ENCODE measurements at regions not wholly inside any gene's neighbourhood (a gene's known extent, or its start where the extent isn't known, plus 50 kb on each side); places are given as distances from the start of the nearest gene placed in this dataset.

- ATAC-seq (no peak), DNase-seq (ENCODE audit: low read depth, low spot score) (no peak)
- Histone ChIP-seq H3K9ac (ENCODE audit: low read length) (no peak overlapping the region), H3K36me3 (ENCODE audit: control insufficient read depth in 1 of 2, insufficient read depth in 2 of 2, low read length in 2 of 2) (no peaks in the 10 kb centered on the region), H4K20me1 (ENCODE audit: insufficient read depth) (no peaks in the 10 kb centered on the region), H3K4me3 (replicated peaks in 1 of 2; ENCODE audit: low read depth in 1 of 2, low read length in 2 of 2) (no peak overlapping the region), H3K79me2 (ENCODE audit: insufficient read depth, low read length) (no peaks in the 10 kb centered on the region), H3K4me1 (ENCODE audit: control insufficient read depth in 1 of 2, insufficient read depth in 2 of 2, low read length in 2 of 2) (no peaks in the 10 kb centered on the region), H2AFZ (ENCODE audit: low read depth, low read length, poor library complexity, severe bottlenecking) (no peak overlapping the region), H3K4me2 (ENCODE audit: low read length) (no peak overlapping the region), H3K9me3 (ENCODE audit: control insufficient read depth in 1 of 2, insufficient read depth in 1 of 2, low read depth in 1 of 2, low read length in 2 of 2) (peaks cover 5 to 8% of the 10 kb centered on the region in 2 experiments; a peak in 2 of 4 replicates), H3K27ac (ENCODE audit: low read depth, low read length) (no peak overlapping the region), H3K27me3 (ENCODE audit: insufficient read depth, low read length) (no peaks in the 10 kb centered on the region), H3K9me2 (ENCODE audit: insufficient read depth) (no peaks in the 10 kb centered on the region)
- ChIA-PET CTCF (no interaction called here), RAD21 (ENCODE audit: low non-redundant PET in 1 of 2, low total read pairs in 2 of 2, uncharacterized antibody in 2 of 2, unreplicated experiment in 2 of 2) (no interaction called here), POLR2A (no interaction called here)
- TF ChIP-seq MAX (IDR thresholded peaks at IDR 0.05) (no peak), SIN3A (IDR thresholded peaks at IDR 0.05; ENCODE audit: low read depth) (no peak), ZNF274 (IDR thresholded peaks at IDR 0.05; ENCODE audit: low read depth, low read length) (no peak), JUND (IDR thresholded peaks at IDR 0.05) (no peak), SP1 (IDR thresholded peaks at IDR 0.05; ENCODE audit: low read depth) (no peak), EGR1 (IDR thresholded peaks at IDR 0.05; ENCODE audit: low read depth) (no peak), RAD21 (IDR thresholded peaks at IDR 0.05; ENCODE audit: low read depth) (no peak), CEBPB (IDR thresholded peaks at IDR 0.05; ENCODE audit: low read depth) (no peak), ATF3 (IDR thresholded peaks at IDR 0.05) (no peak), FOSL1 (IDR thresholded peaks at IDR 0.05; ENCODE audit: low read depth) (no peak), CBX3 (IDR thresholded peaks at IDR 0.05; ENCODE audit: low read depth) (no peak), POLR2AphosphoS5 (IDR thresholded peaks at IDR 0.05; ENCODE audit: low read depth, low read length) (no peak), YY1 (IDR thresholded peaks at IDR 0.05; ENCODE audit: extremely low read depth, insufficient replicate concordance, low read depth, low read length) (no peak)
- no TSS peak for BruUV-seq (replicated peaks)
- intact Hi-C loops (cut with micrococcal nuclease) = no loop called here
These were observed 119.8 kb downstream of the LRATD1 start for GRCh38 chr2:14752295-14752694.

GRCh38 chr2:14756122-14756541, 123.6 kb downstream of the LRATD1 start:
- H3K4me3 ChIP-seq (replicated peaks in 1 of 2; ENCODE audit: low read depth in 1 of 2, low read length in 2 of 2) = no peak overlapping the region
- ChIA-PET POLR2A (no interaction called here), RAD21 (ENCODE audit: low non-redundant PET in 1 of 2, low total read pairs in 2 of 2, uncharacterized antibody in 2 of 2, unreplicated experiment in 2 of 2) (no interaction called here), CTCF (no interaction called here)
- H2AFZ ChIP-seq (ENCODE audit: low read depth, low read length, poor library complexity, severe bottlenecking) = no peak overlapping the region
- H3K27ac ChIP-seq (ENCODE audit: low read depth, low read length) = no peak overlapping the region
- H4K20me1 ChIP-seq (ENCODE audit: insufficient read depth) = no peaks in the 10 kb centered on the region
- H3K4me1 ChIP-seq (ENCODE audit: control insufficient read depth in 1 of 2, insufficient read depth in 2 of 2, low read length in 2 of 2) = no peaks in the 10 kb centered on the region
- DNase-seq (ENCODE audit: low read depth, low spot score) (no peak), ATAC-seq (no peak)
- intact Hi-C loops (cut with micrococcal nuclease) = no loop called here
- H3K9me3 ChIP-seq (ENCODE audit: control insufficient read depth in 1 of 2, insufficient read depth in 1 of 2, low read depth in 1 of 2, low read length in 2 of 2) = peaks cover 0 to 4% of the 10 kb centered on the region in 2 experiments; a peak in 2 of 4 replicates
- H3K36me3 ChIP-seq (ENCODE audit: control insufficient read depth in 1 of 2, insufficient read depth in 2 of 2, low read length in 2 of 2) = no peaks in the 10 kb centered on the region
- no peaks in the 10 kb centered on the region for H3K27me3 ChIP-seq (ENCODE audit: insufficient read depth, low read length)
- H3K4me2 ChIP-seq (ENCODE audit: low read length) = no peak overlapping the region
- no peak overlapping the region for H3K9ac ChIP-seq (ENCODE audit: low read length)
- H3K79me2 ChIP-seq (ENCODE audit: insufficient read depth, low read length) = no peaks in the 10 kb centered on the region
- H3K9me2 ChIP-seq (ENCODE audit: insufficient read depth) = no peaks in the 10 kb centered on the region
- no TSS peak for BruUV-seq (replicated peaks)
- no peak for TF ChIP-seq CTCF (IDR thresholded peaks at IDR 0.05 in 2 of 3, conservative IDR thresholded peaks at IDR 0.05 in 1 of 3; ENCODE audit: borderline replicate concordance in 1 of 3, insufficient read depth in 1 of 3, low read depth in 2 of 3, low read length in 2 of 3)
- TF ChIP-seq REST (IDR thresholded peaks at IDR 0.05; ENCODE audit: low read depth) = no peak
- TF ChIP-seq RAD21 (IDR thresholded peaks at IDR 0.05; ENCODE audit: low read depth) = no peak
- no peak for TF ChIP-seq EZH2 (IDR thresholded peaks at IDR 0.05)
- no peak for TF ChIP-seq EGR1 (IDR thresholded peaks at IDR 0.05; ENCODE audit: low read depth)
- TF ChIP-seq SIN3A (IDR thresholded peaks at IDR 0.05; ENCODE audit: low read depth) = no peak
